ENCODE measurements at regions not wholly inside any gene's neighbourhood (a gene's known extent, or its start where the extent isn't known, plus 50 kb on each side); places are given as distances from the start of the nearest gene placed in this dataset.
"Not testable (repeated sequence)": the region's sequence is repeated elsewhere in the genome, so short reads cannot be mapped to it uniquely, and the experiment has no call there.

DNA sequence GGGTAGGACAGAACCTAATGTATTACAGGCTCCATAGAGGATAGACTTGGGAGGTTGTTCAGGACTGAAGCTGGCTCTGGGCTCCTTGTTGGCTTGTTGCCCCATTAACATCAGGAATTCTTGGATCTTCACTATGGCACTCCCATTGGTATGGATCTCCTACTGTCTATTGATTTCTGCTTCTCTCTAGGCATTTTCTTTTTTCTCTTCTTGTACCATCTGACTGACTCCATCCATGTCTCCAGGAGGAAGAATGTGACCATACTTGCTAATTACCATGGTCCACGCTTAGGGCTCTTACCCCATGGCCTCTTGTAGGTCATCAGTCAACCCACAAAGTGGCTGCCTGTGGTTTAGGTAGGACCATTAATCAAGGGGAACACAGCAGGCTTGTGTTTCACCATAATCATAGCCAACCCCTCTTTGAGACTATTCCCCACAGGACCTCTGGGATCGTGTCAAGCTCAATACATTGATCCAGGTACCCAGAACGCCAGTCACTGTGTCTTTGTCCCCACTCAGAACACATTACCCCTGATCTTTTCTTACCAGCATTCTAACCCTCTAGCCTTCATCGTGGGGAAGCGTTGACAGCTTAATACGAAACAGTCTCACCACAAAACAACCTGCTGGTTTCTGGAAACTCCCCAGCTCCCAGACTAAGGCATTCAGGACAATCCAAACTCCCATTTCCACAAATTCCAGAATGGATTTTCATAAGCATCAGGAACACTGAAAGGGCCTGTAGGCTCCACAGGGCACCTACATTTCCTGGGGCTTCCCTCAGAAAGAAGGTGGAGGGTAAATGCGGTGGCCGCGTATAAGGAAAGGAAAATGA is 97.1 kb downstream of the ETS2 start:
- TF ChIP-seq, protein P1, sequence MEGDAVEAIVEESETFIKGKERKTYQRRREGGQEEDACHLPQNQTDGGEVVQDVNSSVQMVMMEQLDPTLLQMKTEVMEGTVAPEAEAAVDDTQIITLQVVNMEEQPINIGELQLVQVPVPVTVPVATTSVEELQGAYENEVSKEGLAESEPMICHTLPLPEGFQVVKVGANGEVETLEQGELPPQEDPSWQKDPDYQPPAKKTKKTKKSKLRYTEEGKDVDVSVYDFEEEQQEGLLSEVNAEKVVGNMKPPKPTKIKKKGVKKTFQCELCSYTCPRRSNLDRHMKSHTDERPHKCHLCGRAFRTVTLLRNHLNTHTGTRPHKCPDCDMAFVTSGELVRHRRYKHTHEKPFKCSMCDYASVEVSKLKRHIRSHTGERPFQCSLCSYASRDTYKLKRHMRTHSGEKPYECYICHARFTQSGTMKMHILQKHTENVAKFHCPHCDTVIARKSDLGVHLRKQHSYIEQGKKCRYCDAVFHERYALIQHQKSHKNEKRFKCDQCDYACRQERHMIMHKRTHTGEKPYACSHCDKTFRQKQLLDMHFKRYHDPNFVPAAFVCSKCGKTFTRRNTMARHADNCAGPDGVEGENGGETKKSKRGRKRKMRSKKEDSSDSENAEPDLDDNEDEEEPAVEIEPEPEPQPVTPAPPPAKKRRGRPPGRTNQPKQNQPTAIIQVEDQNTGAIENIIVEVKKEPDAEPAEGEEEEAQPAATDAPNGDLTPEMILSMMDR (IDR thresholded peaks at IDR 0.05; ENCODE audit: unreplicated experiment): no peak
- peaks cover 4% of the 10 kb centered on the region for H3K27me3 Mint-ChIP-seq
- no peak for DNase-seq (ENCODE audit: low spot score, unreplicated experiment)
- peaks cover 4% of the 10 kb centered on the region for H3K9me3 Mint-ChIP-seq (ENCODE audit: low read depth)
- no peak overlapping the region for H3K27ac Mint-ChIP-seq
- no peaks in the 10 kb centered on the region for H3K36me3 Mint-ChIP-seq (ENCODE audit: insufficient read depth)
- no peak overlapping the region for H3K4me3 Mint-ChIP-seq (ENCODE audit: low read depth)
- H3K4me1 Mint-ChIP-seq (ENCODE audit: low read depth): peaks cover 8% of the 10 kb centered on the region

DNA sequence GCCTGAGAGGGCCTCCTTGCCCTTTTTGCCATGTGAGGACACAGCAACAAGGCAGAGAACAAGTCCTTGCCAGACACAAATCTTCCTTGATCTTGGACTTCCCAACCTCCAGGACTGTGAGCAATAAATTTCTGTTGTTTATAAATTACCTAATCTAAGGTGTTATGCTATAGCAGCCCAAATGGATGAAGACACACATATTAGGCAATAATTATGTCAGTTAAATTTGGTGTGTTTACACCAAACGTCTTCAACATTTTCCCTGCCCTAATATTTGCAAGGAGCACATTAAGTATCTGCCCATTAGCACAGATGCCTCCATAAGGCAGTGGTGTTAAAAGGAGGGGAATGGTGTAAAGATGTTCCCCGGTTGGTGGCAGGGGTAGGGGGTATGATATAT is 94.8 kb downstream of the ETS2 start:
- Mint-ChIP-seq H3K4me3 (ENCODE audit: low read depth) (no peak overlapping the region), H3K9me3 (ENCODE audit: low read depth) (peaks cover 4% of the 10 kb centered on the region), H3K4me1 (ENCODE audit: low read depth) (peaks cover 2% of the 10 kb centered on the region), H3K36me3 (ENCODE audit: insufficient read depth) (no peaks in the 10 kb centered on the region), H3K27ac (no peak overlapping the region), H3K27me3 (no peaks in the 10 kb centered on the region)
- no peak for DNase-seq (ENCODE audit: low spot score, unreplicated experiment)
- TF ChIP-seq, protein P1 (IDR thresholded peaks at IDR 0.05; ENCODE audit: unreplicated experiment): no peak

DNA sequence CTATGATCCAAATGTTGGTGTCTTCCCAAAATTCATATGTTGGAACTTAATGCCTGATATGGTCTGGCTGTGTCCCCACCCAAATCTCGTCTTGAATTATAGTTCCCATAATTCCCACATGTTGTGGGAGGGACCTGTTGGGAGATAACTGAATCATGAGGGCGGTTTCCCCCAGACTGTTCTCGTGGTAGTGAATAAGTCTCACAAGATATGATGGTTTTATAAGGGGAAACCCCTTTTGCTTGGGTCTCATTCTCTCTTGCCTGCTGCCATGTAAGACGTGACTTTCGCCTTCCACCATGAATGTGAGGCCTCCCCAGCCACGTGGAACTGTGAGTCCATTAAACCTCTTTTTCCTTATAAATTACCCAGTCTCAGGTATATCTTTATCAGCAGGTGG is 94.3 kb downstream of the ETS2 start:
- not testable (repeated sequence) for H3K36me3 Mint-ChIP-seq (ENCODE audit: insufficient read depth); H3K27me3 Mint-ChIP-seq; H3K4me3 Mint-ChIP-seq (ENCODE audit: low read depth); H3K9me3 Mint-ChIP-seq (ENCODE audit: low read depth); H3K4me1 Mint-ChIP-seq (ENCODE audit: low read depth); DNase-seq (ENCODE audit: low spot score, unreplicated experiment); H3K27ac Mint-ChIP-seq

DNA sequence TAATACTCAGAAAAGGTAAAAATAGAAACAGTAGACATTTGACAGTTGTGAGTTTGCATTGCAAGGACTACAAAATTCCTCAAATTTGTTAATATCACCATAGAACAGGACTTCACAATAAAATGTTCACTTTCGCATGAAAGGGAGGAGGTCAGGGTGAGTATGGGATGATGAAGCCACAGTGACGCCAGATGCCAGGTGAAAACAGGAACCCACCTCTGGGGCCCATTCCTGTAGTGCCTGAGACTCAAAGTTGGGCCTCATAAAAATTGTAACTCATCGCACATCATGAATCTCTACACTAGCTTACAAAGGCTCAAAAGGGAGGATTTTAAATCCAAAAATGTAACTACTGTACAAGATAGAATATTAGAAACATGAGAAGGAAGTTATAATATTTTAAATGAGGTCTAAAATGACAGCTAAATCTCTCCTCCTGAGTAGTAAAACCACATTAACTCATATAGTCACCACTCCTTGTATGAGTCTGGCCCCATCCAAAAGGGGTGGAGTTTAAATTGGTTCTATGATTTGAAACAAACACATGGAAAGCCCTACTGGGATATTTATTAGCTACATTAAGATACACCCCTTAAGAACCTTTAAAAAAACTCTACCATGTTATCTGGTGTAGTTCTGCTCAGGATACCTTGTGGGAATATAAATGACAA is 93.7 kb downstream of the ETS2 start:
- Mint-ChIP-seq H3K4me1 (ENCODE audit: low read depth) (peaks cover 2% of the 10 kb centered on the region), H3K9me3 (ENCODE audit: low read depth) (peaks cover 4% of the 10 kb centered on the region)

DNA sequence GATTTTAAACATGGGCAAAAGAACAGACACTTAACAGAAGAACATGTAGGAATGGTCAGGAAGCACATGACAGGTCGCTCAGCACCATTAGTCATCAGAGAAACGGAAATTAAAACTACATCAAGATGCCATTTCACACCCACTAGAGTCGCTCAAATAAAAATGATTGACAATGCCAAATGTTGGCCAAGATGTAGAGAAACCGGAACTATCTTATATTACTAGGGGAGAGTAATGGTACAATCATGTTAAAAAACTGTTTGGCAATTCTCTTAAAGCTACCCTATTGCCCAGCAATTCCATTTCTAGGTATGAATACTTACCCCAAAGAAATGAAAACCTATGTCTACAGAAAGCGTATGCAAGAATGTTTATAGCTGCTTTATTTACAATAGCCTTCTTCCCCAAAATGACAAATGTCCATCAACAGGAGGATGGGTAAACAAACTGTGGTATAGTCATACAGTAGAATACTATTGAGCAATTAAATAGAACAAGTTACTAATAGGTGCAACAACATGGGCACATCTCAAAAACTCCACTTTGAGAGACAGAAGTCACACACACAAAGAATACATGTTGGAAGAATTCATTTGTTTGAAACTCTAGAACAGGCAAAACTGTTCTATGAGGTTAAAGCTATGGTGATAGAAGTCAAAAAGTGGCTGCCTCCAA is 92.8 kb downstream of the ETS2 start:
- Mint-ChIP-seq H3K9me3 (ENCODE audit: low read depth) (peaks cover 4% of the 10 kb centered on the region), H3K4me1 (ENCODE audit: low read depth) (no peaks in the 10 kb centered on the region), H3K4me3 (ENCODE audit: low read depth) (no peak overlapping the region), H3K27me3 (no peaks in the 10 kb centered on the region), H3K27ac (no peak overlapping the region), H3K36me3 (ENCODE audit: insufficient read depth) (no peaks in the 10 kb centered on the region)
- TF ChIP-seq, protein P1 (IDR thresholded peaks at IDR 0.05; ENCODE audit: unreplicated experiment): no peak
- DNase-seq (ENCODE audit: low spot score, unreplicated experiment): no peak

More for the DNA sequence above, 93.7 kb downstream of the ETS2 start:
- Mint-ChIP-seq H3K36me3 (ENCODE audit: insufficient read depth) (no peaks in the 10 kb centered on the region), H3K27me3 (no peaks in the 10 kb centered on the region), H3K27ac (no peak overlapping the region), H3K4me3 (ENCODE audit: low read depth) (no peak overlapping the region)
- TF ChIP-seq, protein P1 (IDR thresholded peaks at IDR 0.05; ENCODE audit: unreplicated experiment): no peak
- no peak for DNase-seq (ENCODE audit: low spot score, unreplicated experiment)

Measured in progenitor cell of endocrine pancreas (in vitro differentiated cells).